GM23338 (cell line): ENCODE measurements at regions not wholly inside any gene's neighbourhood (a gene's known extent, or its start where the extent isn't known, plus 50 kb on each side); places are given as distances from the start of the nearest gene placed in this dataset.

Source experiments
- CREB1 ChIP-seq: fragments of 250-450 bp; sonication (Bioruptor Pico); IDR thresholded peaks from 2 replicates; pipeline ENCODE4 v1.5.0; 2020; ENCODE audit warnings: low read depth, mild to moderate bottlenecking, moderate library complexity
- CTCF ChIP-seq, 2 experiments: fragments of 200-600 bp in 1 of 2; sonication (generic) in 1 of 2; conservative IDR thresholded peaks; 2 replicates each; pipeline versions ENCODE4 v1.5.1 to v1.6.1; 2016 to 2017; ENCODE audit warnings: antibody characterized with exemption in 2 of 2, low read depth in 2 of 2, mild to moderate bottlenecking in 2 of 2, moderate library complexity in 1 of 2
- ETS1 ChIP-seq: IDR thresholded peaks from 2 replicates; pipeline ENCODE4 v1.6.1; 2016; ENCODE audit warnings: antibody characterized with exemption
- EZH2 ChIP-seq: fragments of 200-600 bp; sonication (generic); IDR thresholded peaks from one replicate; pipeline ENCODE4 v1.8.0; 2017; ENCODE audit warnings: antibody characterized with exemption, mild to moderate bottlenecking, low read depth; ENCODE audit not compliant: unreplicated experiment
- EZH2phosphoT487 ChIP-seq: fragments of 200-600 bp; sonication (generic); IDR thresholded peaks from one replicate; pipeline ENCODE4 v1.8.1; 2018; ENCODE audit warnings: antibody characterized with exemption; ENCODE audit not compliant: unreplicated experiment
- JUNB ChIP-seq: IDR thresholded peaks from one replicate; pipeline ENCODE4 v1.6.1; 2016; ENCODE audit warnings: antibody characterized with exemption; ENCODE audit not compliant: unreplicated experiment
- NANOG ChIP-seq: IDR thresholded peaks from 2 replicates; pipeline ENCODE4 v1.6.1; 2016; ENCODE audit warnings: antibody characterized with exemption, borderline replicate concordance
- POLR2AphosphoS5 ChIP-seq: IDR thresholded peaks from 2 replicates; pipeline ENCODE4 v1.6.1; 2016; ENCODE audit warnings: antibody characterized with exemption, low read depth
- REST ChIP-seq: IDR thresholded peaks from one replicate; pipeline ENCODE4 v1.6.1; 2018; ENCODE audit warnings: antibody characterized with exemption; ENCODE audit not compliant: unreplicated experiment
- STAT1 ChIP-seq: IDR thresholded peaks from one replicate; pipeline ENCODE4 v1.6.1; 2016; ENCODE audit warnings: antibody characterized with exemption; ENCODE audit not compliant: unreplicated experiment
- ZNF114 ChIP-seq: fragments of 250-450 bp; sonication (Bioruptor Pico); IDR thresholded peaks from 2 replicates; pipeline ENCODE4 v1.5.0; 2020; ENCODE audit warnings: mild to moderate bottlenecking, moderate library complexity
- ZNF331 ChIP-seq: fragments of 250-450 bp; sonication (Bioruptor Pico); IDR thresholded peaks from 2 replicates; pipeline ENCODE4 v1.5.0; 2020; ENCODE audit warnings: low read depth, mild to moderate bottlenecking, moderate library complexity
- ZNF462 ChIP-seq: fragments of 250-450 bp; sonication (Bioruptor Pico); IDR thresholded peaks from 2 replicates; pipeline ENCODE4 v1.5.0; 2020; ENCODE audit warnings: mild to moderate bottlenecking, moderate library complexity

- no peak for TF ChIP-seq EZH2phosphoT487
- TF ChIP-seq CTCF (conservative IDR thresholded peaks at IDR 0.05; ENCODE audit: low read depth in 2 of 2), result no peak
- TF ChIP-seq POLR2AphosphoS5, result no peak
- no peak for TF ChIP-seq EZH2
- TF ChIP-seq JUNB, result no peak
- TF ChIP-seq STAT1, result no peak
- TF ChIP-seq REST, result no peak
- no peak for TF ChIP-seq ZNF114 (CRISPR knock-in tag)
- TF ChIP-seq CREB1 (CRISPR knock-in tag), result no peak
- no peak for TF ChIP-seq ETS1
- no peak for TF ChIP-seq NANOG
- TF ChIP-seq ZNF331 (CRISPR knock-in tag), result no peak
- TF ChIP-seq ZNF462, result no peak
Observed at GRCh38 chrX:39377773-39378172, 576.5 kb downstream of the MID1IP1 start.
